ENCODE measurements at regions not wholly inside any gene's neighbourhood (a gene's known extent, or its start where the extent isn't known, plus 50 kb on each side); places are given as distances from the start of the nearest gene placed in this dataset.

- no peak overlapping the region for H3K27ac ChIP-seq (ENCODE audit: insufficient read depth, low read depth, low read length)
- H3K27me3 ChIP-seq (ENCODE audit: control insufficient read depth in 2 of 2, insufficient read depth in 2 of 2, low read length in 2 of 2), result no peaks in the 10 kb centered on the region
- H3K79me2 ChIP-seq (ENCODE audit: control insufficient read depth, insufficient read depth, low read length), result no peaks in the 10 kb centered on the region
- ChIA-PET POLR2A (no interaction called here), CTCF (no interaction called here)
- peaks cover 2% of the 10 kb centered on the region for H3K9me3 ChIP-seq (replicated peaks; ENCODE audit: control insufficient read depth, insufficient read depth, low read length)
- H3K9me1 ChIP-seq (replicated peaks; ENCODE audit: control insufficient read depth, extremely low read depth, insufficient read depth, low read length), result no peaks in the 10 kb centered on the region
- FAIRE-seq, result no peak
- no peak overlapping the region for H3K4me2 ChIP-seq (ENCODE audit: insufficient read depth, low read length)
- TF ChIP-seq MAX (IDR thresholded peaks at IDR 0.05; ENCODE audit: insufficient read depth, insufficient read length) (no peak), FOS (IDR thresholded peaks at IDR 0.05; ENCODE audit: borderline replicate concordance, insufficient read depth, low read length) (no peak), MYC (IDR thresholded peaks at IDR 0.05; ENCODE audit: low read depth, low read length) (no peak), JUN (IDR thresholded peaks at IDR 0.05; ENCODE audit: borderline replicate concordance, insufficient read depth, insufficient read length, low read depth) (no peak), POLR2A (IDR thresholded peaks at IDR 0.05; ENCODE audit: low read depth, low read length) (no peak), EZH2 (IDR thresholded peaks at IDR 0.05; ENCODE audit: borderline replicate concordance, low read depth, low read length, severe bottlenecking) (no peak), POLR2AphosphoS5 (IDR thresholded peaks at IDR 0.05; ENCODE audit: insufficient read depth, low read depth, low read length) (no peak), CTCF (IDR thresholded peaks at IDR 0.05; ENCODE audit: extremely low read depth in 1 of 2, insufficient read depth in 1 of 2, low read depth in 1 of 2, low read length in 2 of 2) (no peak), GATA2 (IDR thresholded peaks at IDR 0.05; ENCODE audit: insufficient read depth, insufficient read length, low read depth, low read length) (no peak)
- no peaks in the 10 kb centered on the region for H3K4me1 ChIP-seq (ENCODE audit: control insufficient read depth, extremely low read depth, insufficient read depth, low read length)
- H2AFZ ChIP-seq (ENCODE audit: low read depth, low read length), result no peak overlapping the region
- H3K9ac ChIP-seq (replicated peaks; ENCODE audit: extremely low read depth, insufficient read depth, low read length), result no peak overlapping the region
- dilution Hi-C loops (cut with MboI; ENCODE audit: extremely low pct_ligation_motif_present, low sequenced_read_pairs), result no loop called here
- intact Hi-C loops (cut with micrococcal nuclease), result no loop called here
- DNase-seq (ENCODE audit: low read depth, low spot score), result no peak
- no peaks in the 10 kb centered on the region for H3K36me3 ChIP-seq (ENCODE audit: control insufficient read depth in 2 of 2, extremely low read depth in 1 of 2, insufficient read depth in 2 of 2, low read length in 2 of 2)
- H3K4me3 ChIP-seq (replicated peaks in 1 of 3; ENCODE audit: insufficient read depth in 1 of 3, low read depth in 1 of 3, low read length in 3 of 3), result no peak overlapping the region
- BruUV-seq (replicated peaks), result no TSS peak
- H4K20me1 ChIP-seq (replicated peaks; ENCODE audit: control insufficient read depth, extremely low read depth, insufficient read depth, low read length), result no peaks in the 10 kb centered on the region
Measured at GRCh38 chr5:5071554-5071953, 68.6 kb upstream of the ADAMTS16 start.
